IMR-90 (cell line): ENCODE measurements at regions not wholly inside any gene's neighbourhood (a gene's known extent, or its start where the extent isn't known, plus 50 kb on each side); places are given as distances from the start of the nearest gene placed in this dataset.

Experiments
- ATAC-seq: fragments of 200-7000 bp; cut with Tn5 transposase; 2 replicates; pipeline ENCODE4 v1.9.1; 2020; ENCODE audit warnings: low read depth, mild to moderate bottlenecking, moderate library complexity
- BruUV-seq: library from RNA; stranded (reverse); fragments of 400-500 nt; replicated peaks from 2 replicates; lab custom pipeline; 2021; lab: Mats Ljungman, UMichigan
- CTCF ChIA-PET: fragments of 300-600 bp; formaldehyde crosslinking; extraction: SDS; loops from one replicate; lab custom pipeline; 2021; ENCODE audit warnings: antibody characterized with exemption; lab: Yijun Ruan, JAX
- POLR2A ChIA-PET: fragments of 300-600 bp; sonication (Branson Sonifier 250); formaldehyde crosslinking; loops from one replicate; lab custom pipeline; 2022; ENCODE audit warnings: antibody characterized with exemption; ENCODE audit not compliant: unreplicated experiment; lab: Charles Lee
- DNase-seq: peaks from one replicate; pipeline ENCODE4 v3.0.0; 2013
- H2AFZ ChIP-seq: replicated peaks from 2 replicates; pipeline ENCODE3; 2013; ENCODE audit warnings: low read length, mild to moderate bottlenecking; ENCODE audit not compliant: poor library complexity
- H2AK5ac ChIP-seq: 2 replicates; pipeline ENCODE4 v1.6.1; 2013; ENCODE audit warnings: low read depth, low read length, inconsistent platforms
- H2AK9ac ChIP-seq: replicated peaks from 2 replicates; pipeline ENCODE3; 2013; ENCODE audit warnings: mild to moderate bottlenecking, low read depth, low read length, moderate library complexity; ENCODE audit not compliant: poor library complexity
- H2BK120ac ChIP-seq: 2 replicates; pipeline ENCODE4 v1.6.1; 2013; ENCODE audit warnings: low read depth, low read length, inconsistent platforms
- H2BK15ac ChIP-seq: 3 replicates; pipeline ENCODE4 v1.6.1; 2013; ENCODE audit warnings: low read depth, low read length, inconsistent platforms
- H2BK20ac ChIP-seq: 2 replicates; pipeline ENCODE4 v1.6.1; 2013; ENCODE audit warnings: low read depth, mild to moderate bottlenecking, inconsistent platforms, low read length, moderate library complexity
- H2BK5ac ChIP-seq: 2 replicates; pipeline ENCODE4 v1.6.1; 2013; ENCODE audit warnings: mild to moderate bottlenecking, low read depth, low read length, inconsistent platforms; ENCODE audit not compliant: poor library complexity, severe bottlenecking
- H3K14ac ChIP-seq: replicated peaks from 2 replicates; pipeline ENCODE4 v1.6.1; 2013; ENCODE audit warnings: low read depth, low read length, inconsistent platforms
- H3K18ac ChIP-seq: 2 replicates; pipeline ENCODE4 v1.6.1; 2013; ENCODE audit warnings: low read depth, low read length, control low read depth
- H3K23ac ChIP-seq: 2 replicates; pipeline ENCODE4 v1.6.1; 2013; ENCODE audit warnings: low read depth, low read length, inconsistent platforms
- H3K27ac ChIP-seq: 2 replicates; pipeline ENCODE4 v1.5.1; 2013; ENCODE audit warnings: mild to moderate bottlenecking, control low read depth, low read length; ENCODE audit not compliant: insufficient read depth
- H3K27me3 ChIP-seq: 2 replicates; pipeline ENCODE4 v1.6.1; 2013; ENCODE audit warnings: low read length; ENCODE audit not compliant: control insufficient read depth, insufficient read depth
- H3K36me3 ChIP-seq: 2 replicates; pipeline ENCODE4 v1.6.1; 2013; ENCODE audit warnings: low read length, mixed read lengths; ENCODE audit not compliant: control insufficient read depth, insufficient read depth
- H3K4ac ChIP-seq: 2 replicates; pipeline ENCODE4 v1.6.1; 2013; ENCODE audit warnings: low read depth, low read length, inconsistent platforms
- H3K4me1 ChIP-seq: 2 replicates; pipeline ENCODE4 v1.6.1; 2013; ENCODE audit warnings: low read length, mixed read lengths; ENCODE audit not compliant: control insufficient read depth, insufficient read depth
- H3K4me2 ChIP-seq: 2 replicates; pipeline ENCODE4 v1.6.1; 2013; ENCODE audit warnings: low read depth, mild to moderate bottlenecking, control low read depth, low read length, moderate library complexity
- H3K4me3 ChIP-seq: 2 replicates; pipeline ENCODE4 v1.5.1; 2013; ENCODE audit warnings: low read depth, mild to moderate bottlenecking, control low read depth, low read length, moderate library complexity; ENCODE audit not compliant: insufficient read depth
- H3K56ac ChIP-seq: 2 replicates; pipeline ENCODE4 v1.6.1; 2013; ENCODE audit warnings: low read length, inconsistent platforms; ENCODE audit not compliant: insufficient read depth; ENCODE audit errors: extremely low read depth
- H3K79me1 ChIP-seq, 2 experiments: 2 replicates each; pipeline ENCODE4 v1.6.1; 2013; ENCODE audit warnings: low read length in 2 of 2, inconsistent platforms in 1 of 2, low read depth in 1 of 2
- H3K9ac ChIP-seq: 2 replicates; pipeline ENCODE4 v1.6.1; 2013; ENCODE audit warnings: low read depth, low read length, control low read depth
- H3K9me1 ChIP-seq: 2 replicates; pipeline ENCODE4 v1.6.1; 2013; ENCODE audit warnings: low read length, inconsistent platforms; ENCODE audit not compliant: insufficient read depth
- H3K9me3 ChIP-seq: 2 replicates; pipeline ENCODE4 v1.6.1; 2013; ENCODE audit warnings: low read length; ENCODE audit not compliant: control insufficient read depth, insufficient read depth
- H4K20me1 ChIP-seq: 2 replicates; pipeline ENCODE4 v1.6.1; 2013; ENCODE audit warnings: low read length, inconsistent platforms; ENCODE audit not compliant: insufficient read depth
- H4K5ac ChIP-seq: 2 replicates; pipeline ENCODE4 v1.6.1; 2013; ENCODE audit warnings: mild to moderate bottlenecking, low read depth, low read length, control low read depth
- H4K8ac ChIP-seq, 2 experiments: 2 replicates each; pipeline ENCODE4 v1.6.1; 2013; ENCODE audit warnings: low read depth in 2 of 2, low read length in 2 of 2, control low read depth in 1 of 2, inconsistent platforms in 1 of 2
- H4K91ac ChIP-seq: 2 replicates; pipeline ENCODE4 v1.6.1; 2013; ENCODE audit warnings: low read depth, low read length, inconsistent platforms; ENCODE audit not compliant: insufficient read depth
- CEBPB ChIP-seq: IDR thresholded peaks from 2 replicates; pipeline ENCODE4 v1.6.1; 2012; ENCODE audit warnings: low read depth, low read length, improper control_type of control experiment
- MAZ ChIP-seq: IDR thresholded peaks from 2 replicates; pipeline ENCODE4 v1.6.1; 2012; ENCODE audit warnings: low read depth, mild to moderate bottlenecking, low read length, improper control_type of control experiment, moderate library complexity, borderline replicate concordance
- WGBS, 2 experiments: methylation state at CpG; one replicate each; pipeline versions ENCODE4 v1.1.5 to v1.1.7; 2013; ENCODE audit warnings: missing lambda C conversion rate in 2 of 2; ENCODE audit not compliant: insufficient read length in 1 of 2; ENCODE audit errors: extremely low coverage in 2 of 2; 5-methylcytosine and 5-hydroxymethylcytosine counted together
- dilution Hi-C: fragments of 300-500 bp; cut with HindIII; formaldehyde crosslinking; loops from one replicate; pipeline ENCODE4 v1.14.3; 2018; ENCODE audit warnings: low sequenced_read_pairs; ENCODE audit not compliant: unreplicated experiment
- in situ Hi-C: fragments of 300-500 bp; cut with MboI; formaldehyde crosslinking; loops from 3 replicates; pipeline ENCODE4 v1.14.3; 2019; ENCODE audit warnings: low sequenced_read_pairs, inconsistent platforms, mixed read lengths
- intact Hi-C: fragments of 100-400 bp; cut with micrococcal nuclease; formaldehyde crosslinking; loops from 2 replicates; pipeline ENCODE4 v1.10.0; 2022
- TF ChIP-seq, protein P1 (sequence below): conservative IDR thresholded peaks from 2 replicates; pipeline ENCODE4 v1.5.1; 2012; ENCODE audit warnings: mild to moderate bottlenecking, low read depth, low read length, improper control_type of control experiment

DNA sequence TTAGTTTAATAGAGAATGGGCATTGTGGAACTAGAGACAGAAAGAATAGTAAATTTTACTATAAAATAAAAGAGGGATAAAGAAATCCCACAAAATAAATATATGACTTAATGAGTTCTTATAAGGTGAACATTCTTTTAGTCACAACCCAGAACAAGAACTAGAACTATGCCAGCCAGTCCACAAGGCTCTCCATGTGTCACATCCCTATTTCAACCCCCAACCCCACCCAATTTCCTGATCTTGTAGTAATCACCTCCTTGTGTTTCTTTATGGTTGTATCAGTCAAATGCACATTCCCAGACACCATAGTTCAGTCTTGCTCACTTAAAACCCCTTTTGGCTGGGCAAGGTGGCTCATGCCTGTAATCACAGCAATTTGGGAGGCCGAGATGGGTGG is 662.3 kb upstream of the CAMK1G start:
- no peak overlapping the region for H3K27ac ChIP-seq
- no peak overlapping the region for H3K4me2 ChIP-seq
- BruUV-seq, result no TSS peak
- H3K9me1 ChIP-seq, result no peaks in the 10 kb centered on the region
- no peaks in the 10 kb centered on the region for H3K79me1 ChIP-seq
- no peak overlapping the region for H2BK20ac ChIP-seq
- ATAC-seq (no peak), DNase-seq (no peak)
- no peak overlapping the region for H3K9ac ChIP-seq
- H3K4ac ChIP-seq, result no peak overlapping the region
- dilution Hi-C loops (no loop called here), intact Hi-C loops (no loop called here), in situ Hi-C loops (no loop called here)
- no CpG with 5 or more reads among the region's 1 CpG for WGBS, 2 experiments
- H2BK120ac ChIP-seq, result no peak overlapping the region
- no peaks in the 10 kb centered on the region for H3K36me3 ChIP-seq
- H4K20me1 ChIP-seq, result no peaks in the 10 kb centered on the region
- no peak overlapping the region for H4K8ac ChIP-seq
- H3K9me3 ChIP-seq, result peaks cover 15% of the 10 kb centered on the region
- H2AK9ac ChIP-seq, result no peak overlapping the region
- H4K91ac ChIP-seq, result no peak overlapping the region
- H2BK15ac ChIP-seq, result no peak overlapping the region
- ChIA-PET CTCF (no interaction called here), POLR2A (no interaction called here)
- no peak overlapping the region for H3K14ac ChIP-seq
- no peak overlapping the region for H2AFZ ChIP-seq
- no peak overlapping the region for H3K56ac ChIP-seq
- no peak overlapping the region for H4K5ac ChIP-seq
- no peaks in the 10 kb centered on the region for H3K4me1 ChIP-seq
- H3K27me3 ChIP-seq, result no peaks in the 10 kb centered on the region
- H2BK5ac ChIP-seq, result no peak overlapping the region
- no peak overlapping the region for H3K4me3 ChIP-seq
- TF ChIP-seq CEBPB, result no peak
- TF ChIP-seq MAZ, result no peak
- TF ChIP-seq, protein P1, sequence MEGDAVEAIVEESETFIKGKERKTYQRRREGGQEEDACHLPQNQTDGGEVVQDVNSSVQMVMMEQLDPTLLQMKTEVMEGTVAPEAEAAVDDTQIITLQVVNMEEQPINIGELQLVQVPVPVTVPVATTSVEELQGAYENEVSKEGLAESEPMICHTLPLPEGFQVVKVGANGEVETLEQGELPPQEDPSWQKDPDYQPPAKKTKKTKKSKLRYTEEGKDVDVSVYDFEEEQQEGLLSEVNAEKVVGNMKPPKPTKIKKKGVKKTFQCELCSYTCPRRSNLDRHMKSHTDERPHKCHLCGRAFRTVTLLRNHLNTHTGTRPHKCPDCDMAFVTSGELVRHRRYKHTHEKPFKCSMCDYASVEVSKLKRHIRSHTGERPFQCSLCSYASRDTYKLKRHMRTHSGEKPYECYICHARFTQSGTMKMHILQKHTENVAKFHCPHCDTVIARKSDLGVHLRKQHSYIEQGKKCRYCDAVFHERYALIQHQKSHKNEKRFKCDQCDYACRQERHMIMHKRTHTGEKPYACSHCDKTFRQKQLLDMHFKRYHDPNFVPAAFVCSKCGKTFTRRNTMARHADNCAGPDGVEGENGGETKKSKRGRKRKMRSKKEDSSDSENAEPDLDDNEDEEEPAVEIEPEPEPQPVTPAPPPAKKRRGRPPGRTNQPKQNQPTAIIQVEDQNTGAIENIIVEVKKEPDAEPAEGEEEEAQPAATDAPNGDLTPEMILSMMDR, result no peak
- H2AK5ac ChIP-seq, result no peak overlapping the region
- no peak overlapping the region for H3K18ac ChIP-seq
- no peak overlapping the region for H3K23ac ChIP-seq
